HPDE6-E6E7 (cell line): ENCODE measurements at regions not wholly inside any gene's neighbourhood (a gene's known extent, or its start where the extent isn't known, plus 50 kb on each side); places are given as distances from the start of the nearest gene placed in this dataset.
"Not testable (repeated sequence)": the region's sequence is repeated elsewhere in the genome, so short reads cannot be mapped to it uniquely, and the experiment has no call there.

ENCODE experiments used
- DNase-seq: peaks from one replicate; pipeline ENCODE4 v3.0.0; 2011; ENCODE audit warnings: missing footprints; ENCODE audit errors: extremely low spot score

GRCh38 chr5:157984611-157985010 lies 125.7 kb upstream of the CLINT1 start:
- no peak for DNase-seq

GRCh38 chr5:157983906-157984551 lies 125.1 kb upstream of the CLINT1 start:
- DNase-seq: no peak

GRCh38 chr5:157978061-157978460 lies 119.1 kb upstream of the CLINT1 start:
- DNase-seq: no peak

GRCh38 chr5:157976429-157976828 lies 117.5 kb upstream of the CLINT1 start:
- DNase-seq: no peak

GRCh38 chr5:157972579-157972978 lies 113.6 kb upstream of the CLINT1 start:
- DNase-seq: no peak

GRCh38 chr5:157971571-157972216 lies 112.7 kb upstream of the CLINT1 start:
- no peak for DNase-seq

GRCh38 chr5:157968570-157968969 lies 109.6 kb upstream of the CLINT1 start:
- DNase-seq: not testable (repeated sequence)

GRCh38 chr5:157965989-157966388 lies 107.0 kb upstream of the CLINT1 start:
- DNase-seq: no peak

GRCh38 chr5:157965040-157965678 lies 106.2 kb upstream of the CLINT1 start:
- no peak for DNase-seq

- DNase-seq: no peak
Observed at GRCh38 chr5:157963761-157964160, 104.8 kb upstream of the CLINT1 start.

- no peak for DNase-seq
Observed at GRCh38 chr5:157963244-157963643, 104.3 kb upstream of the CLINT1 start.

GRCh38 chr5:157962686-157963085 lies 103.7 kb upstream of the CLINT1 start:
- DNase-seq: not testable (repeated sequence)

GRCh38 chr5:157961896-157962590 lies 103.1 kb upstream of the CLINT1 start:
- no peak for DNase-seq

GRCh38 chr5:157961176-157961575 lies 102.2 kb upstream of the CLINT1 start:
- DNase-seq: no peak

- no peak for DNase-seq
Observed at GRCh38 chr5:157959370-157959769, 100.4 kb upstream of the CLINT1 start.

GRCh38 chr5:157956271-157956885 lies 97.4 kb upstream of the CLINT1 start:
- DNase-seq: no peak

- peak; percentile 50 for DNase-seq
Observed at GRCh38 chr5:157955541-157956172, 96.7 kb upstream of the CLINT1 start.

- no peak for DNase-seq
Observed at GRCh38 chr5:157952374-157952685, 93.4 kb upstream of the CLINT1 start.

- DNase-seq: no peak
Observed at GRCh38 chr5:157951673-157952373, 92.9 kb upstream of the CLINT1 start.

- DNase-seq: no peak
Observed at GRCh38 chr5:157949520-157949919, 90.6 kb upstream of the CLINT1 start.

GRCh38 chr5:157948738-157949410 lies 89.9 kb upstream of the CLINT1 start:
- peak; percentile 80 for DNase-seq
